GM21723 (cell line): ENCODE measurements at regions not wholly inside any gene's neighbourhood (a gene's known extent, or its start where the extent isn't known, plus 50 kb on each side); places are given as distances from the start of the nearest gene placed in this dataset.

ENCODE experiments used
- ATAC-seq: cut with Tn5 transposase; IDR thresholded peaks from one replicate; pipeline ENCODE4 v1.9.1; 2021; ENCODE audit warnings: mild to moderate bottlenecking, moderate library complexity; ENCODE audit not compliant: unreplicated experiment

GRCh38 chr3:64290161-64290560, 64.9 kb upstream of the PRICKLE2 start:
- no peak for ATAC-seq

GRCh38 chr3:64289622-64290021, 64.4 kb upstream of the PRICKLE2 start:
- ATAC-seq: no peak

- ATAC-seq: no peak
Observed at GRCh38 chr3:64278625-64279024, 53.4 kb upstream of the PRICKLE2 start.

GRCh38 chr3:64276131-64276530, 50.9 kb upstream of the PRICKLE2 start:
- ATAC-seq: no peak
